ENCODE measurements at regions not wholly inside any gene's neighbourhood (a gene's known extent, or its start where the extent isn't known, plus 50 kb on each side); places are given as distances from the start of the nearest gene placed in this dataset.

GRCh38 chr16:86877835-86878234 lies 299.5 kb downstream of the FOXL1 start:
- H3K27me3 Mint-ChIP-seq (ENCODE audit: low read depth, unreplicated experiment) = peaks cover 52% of the 10 kb centered on the region

GRCh38 chr16:86878236-86879080 lies 300.1 kb downstream of the FOXL1 start:
- Mint-ChIP-seq H3K4me3 (ENCODE audit: unreplicated experiment) (no peak overlapping the region), H3K4me1 (ENCODE audit: low read depth, unreplicated experiment) (peaks cover 6% of the 10 kb centered on the region), H3K27me3 (ENCODE audit: low read depth, unreplicated experiment) (peaks cover 54% of the 10 kb centered on the region), H3K9me3 (ENCODE audit: unreplicated experiment) (peaks cover 11% of the 10 kb centered on the region), H3K27ac (ENCODE audit: unreplicated experiment) (no peak overlapping the region), H3K36me3 (ENCODE audit: low read depth, unreplicated experiment) (no peaks in the 10 kb centered on the region)
- no peaks in the 10 kb centered on the region for H4K20me1 ChIP-seq (ENCODE audit: insufficient read depth, low read length)
- H3K4me1 ChIP-seq (ENCODE audit: insufficient read depth, low read length) = peaks cover 7% of the 10 kb centered on the region
- no peaks in the 10 kb centered on the region for H3K9me3 ChIP-seq (ENCODE audit: insufficient read depth, low read depth, low read length)
- TF ChIP-seq EZH2 (IDR thresholded peaks at IDR 0.05; ENCODE audit: insufficient read depth, low read length) = no peak
- H3K36me3 ChIP-seq (ENCODE audit: insufficient read depth, low read length) = no peaks in the 10 kb centered on the region
- H3K4me2 ChIP-seq (ENCODE audit: low read length) = no peak overlapping the region
- DNase-seq (ENCODE audit: low read depth) (no peak), FAIRE-seq (no peak)
- peaks cover 3% of the 10 kb centered on the region for H3K27me3 ChIP-seq (ENCODE audit: insufficient read depth, low read length)
- H3K9ac ChIP-seq (ENCODE audit: low read length) = no peak overlapping the region
- H3K79me2 ChIP-seq (ENCODE audit: insufficient read depth, low read length) = no peaks in the 10 kb centered on the region
- no peak overlapping the region for H3K4me3 ChIP-seq (ENCODE audit: insufficient read depth, low read depth, low read length)
- no peak overlapping the region for H3K27ac ChIP-seq (ENCODE audit: low read depth, low read length)
- no peak overlapping the region for H2AFZ ChIP-seq (ENCODE audit: low read depth, low read length)

More at GRCh38 chr16:86877835-86878234, 299.5 kb downstream of the FOXL1 start:
- TF ChIP-seq CTCF (IDR thresholded peaks at IDR 0.05; ENCODE audit: insufficient read depth, low read depth, low read length) (no peak), EZH2 (IDR thresholded peaks at IDR 0.05; ENCODE audit: insufficient read depth, low read length) (no peak)
- Histone ChIP-seq H3K4me3 (ENCODE audit: insufficient read depth, low read depth, low read length) (no peak overlapping the region), H3K27me3 (ENCODE audit: insufficient read depth, low read length) (peaks cover 3% of the 10 kb centered on the region), H4K20me1 (ENCODE audit: insufficient read depth, low read length) (no peaks in the 10 kb centered on the region), H3K9me3 (ENCODE audit: insufficient read depth, low read depth, low read length) (peaks cover 4% of the 10 kb centered on the region), H3K27ac (ENCODE audit: low read depth, low read length) (no peak overlapping the region), H3K4me2 (ENCODE audit: low read length) (no peak overlapping the region), H3K36me3 (ENCODE audit: insufficient read depth, low read length) (no peaks in the 10 kb centered on the region), H3K4me1 (ENCODE audit: insufficient read depth, low read length) (peaks cover 3% of the 10 kb centered on the region), H2AFZ (ENCODE audit: low read depth, low read length) (no peak overlapping the region), H3K79me2 (ENCODE audit: insufficient read depth, low read length) (no peaks in the 10 kb centered on the region), H3K9ac (ENCODE audit: low read length) (no peak overlapping the region)
- H3K4me3 Mint-ChIP-seq (ENCODE audit: unreplicated experiment) = no peak overlapping the region
- FAIRE-seq (no peak), DNase-seq (ENCODE audit: low read depth) (no peak)
- peaks cover 2% of the 10 kb centered on the region for H3K4me1 Mint-ChIP-seq (ENCODE audit: low read depth, unreplicated experiment)
- peaks cover 14% of the 10 kb centered on the region for H3K9me3 Mint-ChIP-seq (ENCODE audit: unreplicated experiment)
- peak overlapping the region; percentile 20 for H3K27ac Mint-ChIP-seq (ENCODE audit: unreplicated experiment)
- H3K36me3 Mint-ChIP-seq (ENCODE audit: low read depth, unreplicated experiment) = no peaks in the 10 kb centered on the region

- TF ChIP-seq EZH2 (IDR thresholded peaks at IDR 0.05; ENCODE audit: insufficient read depth, low read length) (no peak), CTCF (IDR thresholded peaks at IDR 0.05; ENCODE audit: insufficient read depth, low read depth, low read length) (no peak)
- H3K27me3 Mint-ChIP-seq (ENCODE audit: low read depth, unreplicated experiment) = peaks cover 57% of the 10 kb centered on the region
- H3K36me3 ChIP-seq (ENCODE audit: insufficient read depth, low read length) = no peaks in the 10 kb centered on the region
- peaks cover 7% of the 10 kb centered on the region for H3K4me1 ChIP-seq (ENCODE audit: insufficient read depth, low read length)
- H2AFZ ChIP-seq (ENCODE audit: low read depth, low read length) = no peak overlapping the region
- peaks cover 3% of the 10 kb centered on the region for H3K27me3 ChIP-seq (ENCODE audit: insufficient read depth, low read length)
- H3K27ac ChIP-seq (ENCODE audit: low read depth, low read length) = no peak overlapping the region
- peaks cover 8% of the 10 kb centered on the region for H3K9me3 Mint-ChIP-seq (ENCODE audit: unreplicated experiment)
- FAIRE-seq = no peak
- H3K9ac ChIP-seq (ENCODE audit: low read length) = no peak overlapping the region
- H3K9me3 ChIP-seq (ENCODE audit: insufficient read depth, low read depth, low read length) = no peaks in the 10 kb centered on the region
- no peaks in the 10 kb centered on the region for H4K20me1 ChIP-seq (ENCODE audit: insufficient read depth, low read length)
- no peak overlapping the region for H3K4me3 Mint-ChIP-seq (ENCODE audit: unreplicated experiment)
- H3K4me1 Mint-ChIP-seq (ENCODE audit: low read depth, unreplicated experiment) = peaks cover 8% of the 10 kb centered on the region
- DNase-seq (ENCODE audit: low read depth) = no peak
- H3K4me2 ChIP-seq (ENCODE audit: low read length) = no peak overlapping the region
- no peak overlapping the region for H3K27ac Mint-ChIP-seq (ENCODE audit: unreplicated experiment)
- H3K4me3 ChIP-seq (ENCODE audit: insufficient read depth, low read depth, low read length) = no peak overlapping the region
- no peaks in the 10 kb centered on the region for H3K79me2 ChIP-seq (ENCODE audit: insufficient read depth, low read length)
- no peaks in the 10 kb centered on the region for H3K36me3 Mint-ChIP-seq (ENCODE audit: low read depth, unreplicated experiment)
These were observed 300.9 kb downstream of the FOXL1 start for GRCh38 chr16:86879268-86879667.

Data from astrocyte (in vitro differentiated cells and primary cell).